Astrocyte (in vitro differentiated cells and primary cell): ENCODE measurements at regions not wholly inside any gene's neighbourhood (a gene's known extent, or its start where the extent isn't known, plus 50 kb on each side); places are given as distances from the start of the nearest gene placed in this dataset.

Experiments used
- EZH2 ChIP-seq: IDR thresholded peaks from 2 replicates; pipeline ENCODE4 v1.6.1; 2012; ENCODE audit warnings: mild to moderate bottlenecking, low read length, inconsistent platforms; ENCODE audit not compliant: insufficient read depth
- TF ChIP-seq, protein P1 (sequence below): IDR thresholded peaks from 2 replicates; pipeline ENCODE4 v1.5.1; 2011; ENCODE audit warnings: low read depth, mild to moderate bottlenecking, inconsistent platforms, low read length, moderate library complexity; ENCODE audit not compliant: insufficient read depth

DNA sequence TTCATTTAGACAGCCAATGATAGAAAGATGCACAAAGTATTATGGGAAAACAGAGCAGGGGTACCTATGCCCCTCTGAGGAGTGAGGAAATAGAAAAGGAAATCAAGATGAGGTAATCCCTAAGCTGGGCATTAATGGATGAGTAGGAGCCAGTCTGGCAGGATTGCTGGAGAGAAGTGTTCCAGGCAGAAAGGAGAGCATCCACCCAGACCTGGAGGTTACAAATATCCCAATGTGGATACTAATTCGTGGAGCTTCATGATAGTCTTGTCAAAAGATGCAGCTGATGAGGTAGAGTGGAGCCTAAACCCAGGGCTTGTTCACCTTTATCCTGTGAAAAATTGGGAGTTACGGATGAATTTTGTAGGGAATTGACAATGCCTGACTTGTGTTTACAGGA is 328.0 kb downstream of the ZNF608 start:
- TF ChIP-seq, protein P1, sequence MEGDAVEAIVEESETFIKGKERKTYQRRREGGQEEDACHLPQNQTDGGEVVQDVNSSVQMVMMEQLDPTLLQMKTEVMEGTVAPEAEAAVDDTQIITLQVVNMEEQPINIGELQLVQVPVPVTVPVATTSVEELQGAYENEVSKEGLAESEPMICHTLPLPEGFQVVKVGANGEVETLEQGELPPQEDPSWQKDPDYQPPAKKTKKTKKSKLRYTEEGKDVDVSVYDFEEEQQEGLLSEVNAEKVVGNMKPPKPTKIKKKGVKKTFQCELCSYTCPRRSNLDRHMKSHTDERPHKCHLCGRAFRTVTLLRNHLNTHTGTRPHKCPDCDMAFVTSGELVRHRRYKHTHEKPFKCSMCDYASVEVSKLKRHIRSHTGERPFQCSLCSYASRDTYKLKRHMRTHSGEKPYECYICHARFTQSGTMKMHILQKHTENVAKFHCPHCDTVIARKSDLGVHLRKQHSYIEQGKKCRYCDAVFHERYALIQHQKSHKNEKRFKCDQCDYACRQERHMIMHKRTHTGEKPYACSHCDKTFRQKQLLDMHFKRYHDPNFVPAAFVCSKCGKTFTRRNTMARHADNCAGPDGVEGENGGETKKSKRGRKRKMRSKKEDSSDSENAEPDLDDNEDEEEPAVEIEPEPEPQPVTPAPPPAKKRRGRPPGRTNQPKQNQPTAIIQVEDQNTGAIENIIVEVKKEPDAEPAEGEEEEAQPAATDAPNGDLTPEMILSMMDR: no peak
- TF ChIP-seq EZH2: no peak
